Cardiac fibroblast (primary cell): ENCODE measurements at regions not wholly inside any gene's neighbourhood (a gene's known extent, or its start where the extent isn't known, plus 50 kb on each side); places are given as distances from the start of the nearest gene placed in this dataset.

ENCODE experiments used
- DNase-seq, 2 donors: peaks; one replicate each; pipeline versions ENCODE4 v3.0.0 to v3.0.0-alpha.2; 2010; ENCODE audit warnings: low read depth in 2 of 2
- H3K4me3 ChIP-seq, 2 donors: replicated peaks in 1 of 2; 1 replicate in 1 of 2; 2 replicates in 1 of 2; pipeline ENCODE4 v1.5.1; 2011; ENCODE audit warnings: low read depth in 2 of 2, low read length in 2 of 2, mild to moderate bottlenecking in 2 of 2, moderate library complexity in 1 of 2
- TF ChIP-seq, protein P1 (sequence below): IDR thresholded peaks from one replicate; pipeline ENCODE4 v1.5.1; 2011; ENCODE audit warnings: low read depth, mild to moderate bottlenecking, low read length, inconsistent platforms

- TF ChIP-seq, protein P1, sequence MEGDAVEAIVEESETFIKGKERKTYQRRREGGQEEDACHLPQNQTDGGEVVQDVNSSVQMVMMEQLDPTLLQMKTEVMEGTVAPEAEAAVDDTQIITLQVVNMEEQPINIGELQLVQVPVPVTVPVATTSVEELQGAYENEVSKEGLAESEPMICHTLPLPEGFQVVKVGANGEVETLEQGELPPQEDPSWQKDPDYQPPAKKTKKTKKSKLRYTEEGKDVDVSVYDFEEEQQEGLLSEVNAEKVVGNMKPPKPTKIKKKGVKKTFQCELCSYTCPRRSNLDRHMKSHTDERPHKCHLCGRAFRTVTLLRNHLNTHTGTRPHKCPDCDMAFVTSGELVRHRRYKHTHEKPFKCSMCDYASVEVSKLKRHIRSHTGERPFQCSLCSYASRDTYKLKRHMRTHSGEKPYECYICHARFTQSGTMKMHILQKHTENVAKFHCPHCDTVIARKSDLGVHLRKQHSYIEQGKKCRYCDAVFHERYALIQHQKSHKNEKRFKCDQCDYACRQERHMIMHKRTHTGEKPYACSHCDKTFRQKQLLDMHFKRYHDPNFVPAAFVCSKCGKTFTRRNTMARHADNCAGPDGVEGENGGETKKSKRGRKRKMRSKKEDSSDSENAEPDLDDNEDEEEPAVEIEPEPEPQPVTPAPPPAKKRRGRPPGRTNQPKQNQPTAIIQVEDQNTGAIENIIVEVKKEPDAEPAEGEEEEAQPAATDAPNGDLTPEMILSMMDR, result no peak
- H3K4me3 ChIP-seq, result no peak overlapping the region
- no peak for DNase-seq
Measured at GRCh38 chr1:73662526-73662925, 535.5 kb downstream of the LRRIQ3 start.

DNA sequence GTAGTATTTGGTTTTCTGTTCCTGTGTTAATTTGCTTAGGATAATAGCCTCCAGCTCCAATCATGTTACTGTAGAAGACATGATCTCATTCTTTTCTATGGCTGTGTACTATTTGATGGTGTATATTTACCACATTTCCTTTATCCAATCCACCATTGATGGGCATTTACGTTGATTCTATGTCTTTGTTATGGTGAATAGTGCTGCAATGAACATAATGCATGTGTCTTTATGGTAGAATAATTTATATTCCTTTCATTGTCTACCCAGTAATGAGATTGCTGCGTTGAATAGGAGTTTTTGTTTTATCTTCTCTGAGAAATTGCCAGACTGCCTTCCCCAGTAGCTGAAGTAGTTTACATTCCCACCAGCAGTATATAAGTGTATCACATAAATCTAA, 538.8 kb downstream of the LRRIQ3 start:
- TF ChIP-seq, protein P1, result no peak
- H3K4me3 ChIP-seq, result no peak overlapping the region
- no peak for DNase-seq

DNA sequence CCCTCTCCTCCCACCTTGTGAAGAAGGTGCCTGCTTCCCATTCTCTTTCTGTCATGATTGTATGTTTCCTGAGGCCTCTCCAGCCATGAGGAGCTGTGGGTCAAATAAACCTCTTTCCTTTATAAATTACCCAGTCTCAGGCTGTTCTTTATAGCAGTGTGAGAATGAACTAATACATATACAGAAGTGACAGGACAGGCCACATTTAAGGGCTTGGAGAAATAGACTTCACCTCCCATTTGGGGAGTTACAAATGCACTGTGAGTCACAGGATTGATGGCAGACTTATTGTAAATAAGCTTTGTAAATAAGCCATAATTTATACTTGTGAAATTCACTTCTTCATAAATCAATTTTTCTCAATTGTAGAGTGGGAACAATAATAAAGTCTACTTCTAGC, 543.3 kb downstream of the LRRIQ3 start:
- H3K4me3 ChIP-seq, result no peak overlapping the region
- no peak for DNase-seq
- TF ChIP-seq, protein P1, result no peak

DNA sequence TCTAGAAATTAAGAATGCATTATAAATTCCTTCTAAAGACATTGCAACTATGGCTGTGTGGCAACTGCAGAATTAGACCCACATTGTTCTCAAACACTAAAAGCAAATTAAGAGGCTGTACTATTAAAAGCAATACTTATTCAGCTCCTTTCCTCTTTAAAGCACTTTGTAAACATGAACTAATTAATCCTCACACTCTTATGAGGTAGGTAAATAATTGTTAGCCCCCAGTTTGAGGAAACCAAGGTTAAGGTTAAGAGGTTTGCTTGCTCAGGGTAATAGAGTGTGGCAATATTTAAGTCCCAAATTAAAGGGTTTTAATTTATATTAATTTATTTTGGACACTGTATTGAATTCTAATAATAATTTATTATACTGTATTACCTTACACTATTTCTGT, 553.8 kb downstream of the LRRIQ3 start:
- TF ChIP-seq, protein P1, result no peak
- DNase-seq, result no peak

GRCh38 chr1:73639494-73639893, 558.5 kb downstream of the LRRIQ3 start:
- H3K4me3 ChIP-seq, result no peak overlapping the region
- DNase-seq, result no peak
- TF ChIP-seq, protein P1, result no peak

More for the DNA sequence above, 553.8 kb downstream of the LRRIQ3 start:
- H3K4me3 ChIP-seq, result no peak overlapping the region

- no peak for DNase-seq
- TF ChIP-seq, protein P1, result no peak
Measured at GRCh38 chr1:73637264-73637663, 560.7 kb downstream of the LRRIQ3 start.

GRCh38 chr1:73635021-73635420, 563.0 kb downstream of the LRRIQ3 start:
- H3K4me3 ChIP-seq, result no peak overlapping the region
- TF ChIP-seq, protein P1, result no peak
- DNase-seq, result no peak

More at GRCh38 chr1:73637264-73637663, 560.7 kb downstream of the LRRIQ3 start:
- H3K4me3 ChIP-seq, result no peak overlapping the region
